Chondrocyte (in vitro differentiated cells): ENCODE measurements at regions not wholly inside any gene's neighbourhood (a gene's known extent, or its start where the extent isn't known, plus 50 kb on each side); places are given as distances from the start of the nearest gene placed in this dataset.
"Not testable (repeated sequence)": the region's sequence is repeated elsewhere in the genome, so short reads cannot be mapped to it uniquely, and the experiment has no call there.

Experiments
- DNase-seq: peaks from one replicate; pipeline ENCODE4 v3.0.0; 2021; ENCODE audit warnings: mixed read lengths, low spot score
- H3K27ac Mint-ChIP-seq: one replicate; pipeline ENCODE4 v1.8.0; 2021; ENCODE audit warnings: mild to moderate bottlenecking, moderate library complexity, mixed read lengths; ENCODE audit not compliant: unreplicated experiment
- H3K27me3 Mint-ChIP-seq: 2 replicates; pipeline ENCODE4 v1.8.0; 2021; ENCODE audit warnings: low read depth, mixed read lengths
- H3K36me3 Mint-ChIP-seq: 2 replicates; pipeline ENCODE4 v1.8.0; 2021; ENCODE audit warnings: low read depth, mixed read lengths
- H3K4me1 Mint-ChIP-seq: 2 replicates; pipeline ENCODE4 v1.8.0; 2021; ENCODE audit warnings: low read depth, mild to moderate bottlenecking, mixed read lengths
- H3K4me3 Mint-ChIP-seq: one replicate; pipeline ENCODE4 v1.8.0; 2021; ENCODE audit warnings: mild to moderate bottlenecking, moderate library complexity, mixed read lengths; ENCODE audit not compliant: unreplicated experiment
- H3K9me3 Mint-ChIP-seq: 2 replicates; pipeline ENCODE4 v1.8.0; 2021; ENCODE audit warnings: low read depth, mixed read lengths
- CTCF ChIP-seq: fragments of 200-600 bp; sonication (generic); IDR thresholded peaks from 2 replicates; pipeline ENCODE4 v1.5.0; 2021; ENCODE audit warnings: antibody characterized with exemption, mild to moderate bottlenecking, moderate library complexity

GRCh38 chr10:109647627-109648026 lies 275.7 kb downstream of the XPNPEP1 start:
- no peaks in the 10 kb centered on the region for H3K9me3 Mint-ChIP-seq
- no peak overlapping the region for H3K27ac Mint-ChIP-seq
- H3K27me3 Mint-ChIP-seq: peaks cover 6% of the 10 kb centered on the region
- TF ChIP-seq CTCF: no peak
- no peak for DNase-seq
- H3K4me1 Mint-ChIP-seq: no peaks in the 10 kb centered on the region
- H3K4me3 Mint-ChIP-seq: no peak overlapping the region
- H3K36me3 Mint-ChIP-seq: no peaks in the 10 kb centered on the region

GRCh38 chr10:109633846-109634245 lies 289.5 kb downstream of the XPNPEP1 start:
- peaks cover 12% of the 10 kb centered on the region for H3K9me3 Mint-ChIP-seq
- no peak for DNase-seq
- no peak overlapping the region for H3K27ac Mint-ChIP-seq
- no peaks in the 10 kb centered on the region for H3K27me3 Mint-ChIP-seq
- TF ChIP-seq CTCF: no peak
- H3K36me3 Mint-ChIP-seq: no peaks in the 10 kb centered on the region
- no peaks in the 10 kb centered on the region for H3K4me1 Mint-ChIP-seq
- H3K4me3 Mint-ChIP-seq: no peak overlapping the region

DNA sequence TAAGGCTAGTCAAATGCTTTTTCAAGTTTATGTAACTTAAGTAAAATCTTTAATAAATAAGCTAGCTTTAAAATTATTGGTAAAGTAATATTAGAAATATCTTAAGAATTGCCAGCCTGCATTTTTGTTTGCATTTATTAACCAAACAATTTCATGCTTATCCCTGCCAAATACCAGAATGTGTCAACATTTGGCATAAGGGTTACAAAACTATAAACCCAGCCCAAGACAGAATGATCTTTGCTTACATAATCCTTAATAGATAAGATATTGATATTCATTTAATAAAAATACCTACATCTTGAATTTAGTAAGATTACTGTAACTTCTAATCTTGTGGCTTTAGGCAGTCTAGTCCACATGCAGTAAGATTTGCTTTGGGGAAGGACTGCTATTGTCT lies 290.3 kb downstream of the XPNPEP1 start:
- not testable (repeated sequence) for H3K4me1 Mint-ChIP-seq, H3K36me3 Mint-ChIP-seq, H3K4me3 Mint-ChIP-seq, H3K27ac Mint-ChIP-seq, H3K27me3 Mint-ChIP-seq, DNase-seq
- H3K9me3 Mint-ChIP-seq: peaks cover 12% of the 10 kb centered on the region

DNA sequence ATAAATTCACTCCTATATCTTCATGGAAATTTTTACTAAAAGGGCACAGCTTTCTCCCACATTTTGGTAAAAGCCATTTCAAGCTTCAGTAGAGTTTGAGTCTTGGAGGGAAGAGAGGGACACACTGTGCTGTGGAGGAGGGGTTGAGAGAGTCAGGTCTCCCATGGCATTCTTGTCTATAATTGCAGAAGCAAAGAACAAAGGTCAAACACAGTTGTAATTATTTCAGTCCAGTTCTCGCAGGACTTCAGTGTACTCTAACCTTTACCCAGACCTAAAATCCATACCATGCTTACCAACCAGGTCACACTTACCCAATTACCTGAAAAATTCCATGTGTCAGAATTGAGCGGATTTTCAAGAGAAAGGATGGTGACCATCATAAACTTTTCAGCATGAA lies 298.4 kb downstream of the XPNPEP1 start:
- no peaks in the 10 kb centered on the region for H3K4me1 Mint-ChIP-seq
- DNase-seq: no peak
- H3K4me3 Mint-ChIP-seq: no peak overlapping the region
- peaks cover 3% of the 10 kb centered on the region for H3K9me3 Mint-ChIP-seq
- no peaks in the 10 kb centered on the region for H3K27me3 Mint-ChIP-seq
- no peaks in the 10 kb centered on the region for H3K36me3 Mint-ChIP-seq
- no peak for TF ChIP-seq CTCF
- H3K27ac Mint-ChIP-seq: no peak overlapping the region

GRCh38 chr10:109622566-109622965 lies 300.7 kb downstream of the XPNPEP1 start:
- Mint-ChIP-seq H3K27ac (no peak overlapping the region), H3K9me3 (peaks cover 1% of the 10 kb centered on the region), H3K36me3 (no peaks in the 10 kb centered on the region), H3K4me1 (no peaks in the 10 kb centered on the region), H3K4me3 (no peak overlapping the region), H3K27me3 (no peaks in the 10 kb centered on the region)
- no peak for TF ChIP-seq CTCF
- DNase-seq: no peak

DNA sequence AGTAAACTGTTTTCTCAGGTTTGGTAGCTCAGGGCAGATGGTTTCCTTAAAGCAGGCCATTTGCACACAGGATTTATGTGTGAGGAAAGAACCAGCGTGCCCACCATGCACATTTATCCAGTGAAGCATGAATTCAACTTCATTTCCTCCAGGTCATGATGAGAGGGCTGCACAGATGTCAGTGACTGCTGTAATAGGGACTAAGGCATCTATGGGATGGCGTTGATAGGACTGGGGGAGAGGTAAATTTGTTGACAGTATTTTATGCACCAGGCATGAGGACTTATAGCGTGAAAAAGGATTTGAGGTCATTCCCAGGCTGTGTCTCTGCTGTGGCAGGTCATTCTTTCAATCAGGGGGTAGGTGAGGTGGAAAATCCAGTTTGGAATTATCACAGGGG lies 302.9 kb downstream of the XPNPEP1 start:
- Mint-ChIP-seq H3K4me3 (no peak overlapping the region), H3K27ac (no peak overlapping the region), H3K9me3 (no peaks in the 10 kb centered on the region), H3K36me3 (no peaks in the 10 kb centered on the region), H3K4me1 (peaks cover 10% of the 10 kb centered on the region), H3K27me3 (no peaks in the 10 kb centered on the region)
- no peak for DNase-seq
- no peak for TF ChIP-seq CTCF
